Posterior cingulate gyrus (tissue), 11 donors: ENCODE measurements at regions not wholly inside any gene's neighbourhood (a gene's known extent, or its start where the extent isn't known, plus 50 kb on each side); places are given as distances from the start of the nearest gene placed in this dataset.
"Not testable (repeated sequence)": the region's sequence is repeated elsewhere in the genome, so short reads cannot be mapped to it uniquely, and the experiment has no call there.

Experiments
- DNase-seq, 10 donors: peaks; one replicate each; pipeline versions ENCODE4 v3.0.0 to v3.0.0-alpha.2; 2020 to 2021; ENCODE audit warnings: mixed read lengths in 3 of 10
- intact Hi-C: fragments of 100-400 bp; cut with DNase I; formaldehyde crosslinking; loops from one replicate; pipeline ENCODE4 v1.15.1; 2023

DNA sequence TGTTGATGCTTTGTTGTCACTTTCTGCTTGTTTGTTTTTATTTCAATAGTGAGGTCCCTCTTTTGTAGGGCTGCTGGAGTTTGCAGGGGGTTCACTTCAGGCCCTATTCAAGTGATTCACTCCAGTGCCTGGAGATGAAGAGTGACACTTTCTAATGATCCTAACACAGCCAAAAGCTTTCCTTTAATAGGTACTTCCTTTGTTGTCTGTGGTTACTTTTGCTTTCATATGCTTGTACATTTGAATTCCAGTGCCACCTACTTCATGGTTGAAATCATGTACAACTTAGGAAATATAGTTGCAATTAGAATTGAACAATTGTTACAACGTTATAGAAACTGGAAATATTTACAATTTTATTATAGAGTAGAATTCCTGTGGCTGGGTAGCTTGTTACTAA lies 466.8 kb upstream of the EPHA3 start:
- DNase-seq, result no peak
- intact Hi-C loops, result no loop called here

GRCh38 chr3:88641033-88641604 lies 466.3 kb upstream of the EPHA3 start:
- no peak for DNase-seq
- intact Hi-C loops, result no loop called here

GRCh38 chr3:88657459-88657858 lies 450.0 kb upstream of the EPHA3 start:
- peak in 2 of 10 donors; percentile 38 to 49 for DNase-seq
- intact Hi-C loops, result no loop called here

DNA sequence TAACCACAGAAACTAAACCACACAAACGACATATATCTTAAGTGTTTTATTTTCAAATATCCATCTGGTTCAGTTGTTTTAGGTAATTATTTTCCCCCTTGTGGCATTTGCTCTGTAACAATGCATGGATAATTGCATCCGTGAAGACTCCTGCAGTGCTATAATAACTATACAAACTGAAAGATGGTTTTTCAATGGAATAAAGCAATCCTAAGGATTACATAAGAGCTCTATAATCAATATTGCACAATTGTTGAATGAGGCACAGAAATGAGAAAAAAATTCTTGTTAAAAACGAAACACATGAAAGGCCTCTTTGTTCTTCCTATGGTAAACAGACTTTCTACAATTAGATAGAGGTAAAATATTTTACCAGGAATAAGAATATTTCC lies 446.0 kb upstream of the EPHA3 start:
- DNase-seq, result no peak
- intact Hi-C loops, result no loop called here

DNA sequence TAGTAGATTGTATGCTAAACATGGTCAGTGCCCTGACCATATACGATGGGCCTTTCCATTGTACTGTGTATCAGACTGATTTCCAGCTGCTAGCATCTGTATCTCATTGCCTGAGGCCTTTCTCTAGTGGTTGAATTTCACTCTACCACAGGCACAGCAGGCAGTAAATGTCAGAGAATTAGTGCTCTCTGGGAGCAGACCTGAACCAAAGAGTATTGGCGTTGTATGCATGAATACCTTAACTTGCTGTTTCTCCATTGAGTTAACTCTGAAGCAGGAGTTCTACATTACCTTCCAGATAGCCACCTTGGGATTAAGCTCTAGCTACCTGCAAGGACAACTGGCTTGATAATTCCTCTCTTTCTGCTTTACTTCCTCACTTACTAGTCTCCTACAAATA lies 439.2 kb upstream of the EPHA3 start:
- intact Hi-C loops, result no loop called here
- no peak for DNase-seq

GRCh38 chr3:88671573-88671972 lies 435.8 kb upstream of the EPHA3 start:
- intact Hi-C loops, result no loop called here

GRCh38 chr3:88677298-88677697 lies 430.1 kb upstream of the EPHA3 start:
- no peak for DNase-seq
- intact Hi-C loops, result no loop called here

More at GRCh38 chr3:88671573-88671972, 435.8 kb upstream of the EPHA3 start:
- no peak for DNase-seq

DNA sequence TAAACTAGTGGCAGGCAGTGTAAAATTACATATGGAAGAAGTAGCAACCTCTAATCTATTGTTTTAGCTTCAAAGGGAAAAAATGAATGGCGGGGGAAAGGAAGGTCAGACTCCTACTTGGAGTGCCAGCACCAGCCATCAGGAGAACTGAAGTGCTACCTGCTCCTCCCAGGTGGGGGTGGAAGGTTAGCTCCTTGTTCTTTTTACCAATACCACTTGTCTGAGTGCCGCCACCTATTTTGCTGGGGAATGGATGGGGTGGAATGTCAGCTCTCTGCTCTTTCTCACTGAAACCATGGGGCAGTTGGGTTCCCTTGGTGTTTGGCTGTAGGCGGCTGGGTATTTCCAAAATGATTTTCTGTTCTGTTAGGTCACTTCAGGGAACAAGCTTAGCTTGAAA lies 428.7 kb upstream of the EPHA3 start:
- intact Hi-C loops, result no loop called here
- DNase-seq, result no peak

DNA sequence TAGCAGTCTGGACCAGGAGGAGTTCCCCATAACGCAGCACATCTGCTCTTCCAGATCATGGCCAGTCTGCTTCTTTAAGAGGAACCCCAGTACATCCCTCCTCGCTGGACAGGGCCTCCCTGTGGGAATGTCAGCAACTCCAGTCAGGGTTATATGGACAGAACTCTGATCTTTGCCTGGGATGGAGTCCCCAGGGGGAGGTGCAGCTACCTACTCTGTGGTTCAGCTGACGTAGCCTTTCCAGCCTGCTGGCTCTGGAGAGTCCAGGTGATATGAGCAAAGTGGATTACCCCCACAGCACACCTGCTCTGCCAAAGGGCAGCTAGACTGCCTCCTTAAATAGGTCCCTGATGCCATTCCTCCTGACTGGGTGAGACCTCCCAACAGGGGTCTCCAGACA lies 417.1 kb upstream of the EPHA3 start:
- intact Hi-C loops, result no loop called here
- no peak for DNase-seq

DNA sequence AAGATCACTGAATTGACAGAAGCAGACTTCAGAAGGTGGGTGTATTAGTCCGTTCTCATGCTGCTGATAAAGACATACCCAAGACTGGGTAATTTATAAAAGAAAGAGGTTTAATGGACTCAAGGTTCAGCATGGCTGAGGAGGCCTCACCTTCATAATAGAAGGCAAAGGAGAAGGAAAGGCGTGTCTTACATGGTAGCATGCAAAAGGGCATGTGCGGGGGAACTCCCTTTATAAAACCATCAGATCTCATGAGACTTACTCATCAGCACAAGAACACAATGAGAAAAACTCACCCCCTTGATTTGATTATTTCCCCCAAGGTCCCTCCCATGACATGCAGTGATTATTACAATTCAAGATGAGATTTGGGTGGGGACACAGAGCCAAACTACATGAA lies 416.3 kb upstream of the EPHA3 start:
- DNase-seq, result no peak
- intact Hi-C loops, result no loop called here

GRCh38 chr3:88703501-88704059 lies 403.8 kb upstream of the EPHA3 start:
- no peak for DNase-seq
- intact Hi-C loops, result no loop called here

- no peak for DNase-seq
- intact Hi-C loops, result no loop called here
Observed at GRCh38 chr3:88704338-88704737, 403.1 kb upstream of the EPHA3 start.

DNA sequence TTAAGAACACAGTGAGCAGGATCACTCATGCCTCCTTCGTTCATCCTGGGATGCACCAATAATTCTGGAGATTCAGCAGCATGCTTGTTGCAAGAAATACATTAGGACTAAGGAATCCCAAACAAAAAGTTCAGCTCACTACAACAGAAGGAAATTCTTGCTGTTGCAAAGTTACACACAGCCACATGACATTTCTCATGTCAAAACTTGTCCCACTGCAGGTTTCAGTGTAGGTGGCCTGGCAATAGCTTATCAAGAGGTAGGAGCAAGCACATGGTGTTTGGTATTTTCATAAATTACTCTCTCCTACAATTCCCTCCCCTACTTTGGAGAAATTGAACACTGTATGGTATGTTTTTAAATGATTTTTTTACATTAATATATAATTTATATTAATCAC lies 399.6 kb upstream of the EPHA3 start:
- DNase-seq, result no peak
- intact Hi-C loops, result no loop called here

- intact Hi-C loops, result no loop called here
- no peak for DNase-seq
Observed at GRCh38 chr3:88712552-88712951, 394.9 kb upstream of the EPHA3 start.

DNA sequence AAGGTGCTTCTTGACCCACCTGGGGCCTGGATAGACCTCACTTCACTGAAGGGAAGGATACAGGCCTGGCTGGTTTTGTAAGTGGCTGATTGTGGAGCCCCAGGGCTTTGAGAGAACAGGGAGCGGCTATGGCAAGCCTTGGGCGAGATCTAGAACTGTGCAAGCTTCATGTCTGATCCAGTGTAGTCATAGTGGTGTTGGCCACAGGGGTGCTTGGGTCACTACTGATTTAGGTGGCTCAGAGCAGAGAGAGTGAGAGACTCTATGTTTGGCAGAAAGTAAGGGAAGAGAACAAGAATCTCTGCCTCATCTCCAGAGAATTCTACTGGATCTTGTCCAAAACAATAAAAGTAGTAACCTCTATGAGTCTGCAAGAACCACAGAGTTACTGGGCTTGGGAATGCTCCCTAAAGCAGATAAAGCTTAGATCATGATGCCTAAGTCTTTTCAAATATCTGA lies 394.2 kb upstream of the EPHA3 start:
- intact Hi-C loops, result no loop called here
- DNase-seq, result no peak

- DNase-seq, result no peak
- intact Hi-C loops, result no loop called here
Observed at GRCh38 chr3:88725440-88726165, 381.8 kb upstream of the EPHA3 start.

DNA sequence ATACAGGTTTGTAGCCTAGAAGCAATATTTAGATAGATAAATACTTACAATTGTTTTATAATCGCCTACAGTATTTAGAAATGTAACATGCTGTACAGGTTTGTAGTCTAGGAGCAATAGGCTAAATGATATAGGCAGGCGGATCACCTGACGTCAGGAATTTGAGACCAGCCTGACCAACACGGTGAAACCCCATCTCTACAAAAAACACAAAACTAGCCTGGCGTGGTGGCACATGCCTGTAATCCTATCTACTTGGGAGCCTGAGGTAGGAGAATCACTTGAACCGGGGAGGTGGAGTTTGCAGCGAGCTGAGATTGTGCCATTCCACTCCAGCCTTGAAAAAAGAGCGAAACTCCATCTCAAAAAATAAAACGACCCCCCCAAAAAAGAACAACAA lies 375.2 kb upstream of the EPHA3 start:
- intact Hi-C loops, result no loop called here
- peak in 1 of 10 donors; percentile 22 for DNase-seq

DNA sequence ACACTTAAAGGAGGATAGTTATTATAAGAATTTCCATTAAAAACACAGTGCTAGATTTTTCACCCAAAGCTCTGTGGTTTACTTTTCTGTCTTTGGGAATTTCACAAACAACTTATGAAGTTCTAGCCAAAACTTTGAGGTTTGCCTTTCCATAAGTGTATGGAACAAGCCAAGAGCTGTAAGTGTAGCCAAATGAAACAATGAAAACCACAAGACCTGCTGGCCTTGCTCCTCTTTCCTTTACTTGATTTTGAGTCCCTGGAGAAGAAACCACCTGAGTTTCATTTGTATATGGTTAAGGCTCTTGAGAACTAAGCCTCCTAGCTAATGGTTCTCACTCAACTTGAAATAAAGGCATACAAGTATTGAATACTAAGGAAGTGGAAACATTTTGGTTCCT lies 365.3 kb upstream of the EPHA3 start:
- DNase-seq, result no peak
- intact Hi-C loops, result no loop called here

GRCh38 chr3:88742674-88743507 lies 364.5 kb upstream of the EPHA3 start:
- DNase-seq, result no peak
- intact Hi-C loops, result no loop called here

DNA sequence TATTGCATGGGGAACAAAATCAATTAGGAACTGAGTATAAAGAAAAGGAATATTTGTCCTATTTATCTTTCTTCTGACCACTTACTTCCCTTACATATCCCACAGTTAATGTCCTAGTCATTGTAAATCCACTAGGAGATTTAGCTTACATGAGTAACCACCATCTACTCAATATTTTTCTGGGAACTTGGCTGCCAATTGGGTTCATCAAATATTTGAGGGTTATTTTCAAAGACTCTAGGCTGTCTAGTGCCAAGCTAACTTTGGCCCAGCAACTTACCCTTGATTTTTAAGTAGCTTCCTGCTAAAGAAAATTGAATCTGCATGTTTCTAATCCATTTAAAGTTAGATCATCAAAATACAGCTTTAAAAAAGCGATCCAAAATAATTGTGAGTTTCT lies 362.5 kb upstream of the EPHA3 start:
- DNase-seq, result no peak
- intact Hi-C loops, result no loop called here

- DNase-seq, result peak in 2 of 10 donors; percentile 64 to 68
- intact Hi-C loops, result not testable (repeated sequence)
Observed at GRCh38 chr3:88747145-88747544, 360.3 kb upstream of the EPHA3 start.
